Colonic mucosa (tissue), 4 donors: ENCODE measurements at regions not wholly inside any gene's neighbourhood (a gene's known extent, or its start where the extent isn't known, plus 50 kb on each side); places are given as distances from the start of the nearest gene placed in this dataset.

Experiments
- DNase-seq: peaks from one replicate; pipeline ENCODE4 v3.0.0-alpha.2; 2020
- H3K27ac ChIP-seq: fragments of 200-600 bp; one replicate; pipeline ENCODE4 v1.8.0; 2021
- H3K27me3 ChIP-seq: fragments of 200-600 bp; one replicate; pipeline ENCODE4 v1.8.0; 2021
- H3K36me3 ChIP-seq: fragments of 200-600 bp; one replicate; pipeline ENCODE4 v1.8.0; 2021
- H3K4me1 ChIP-seq: fragments of 200-600 bp; one replicate; pipeline ENCODE4 v1.8.0; 2021; ENCODE audit warnings: mild to moderate bottlenecking
- H3K4me3 ChIP-seq: fragments of 200-600 bp; one replicate; pipeline ENCODE4 v1.8.0; 2021
- H3K9ac ChIP-seq, 2 donors: one replicate each; pipeline ENCODE4 v1.7.0; 2013; ENCODE audit warnings: control low read depth in 2 of 2, low read depth in 2 of 2, low read length in 2 of 2
- H3K9me3 ChIP-seq: fragments of 200-600 bp; one replicate; pipeline ENCODE4 v1.8.0; 2021
- CTCF ChIP-seq: fragments of 200-600 bp; IDR thresholded peaks from one replicate; pipeline ENCODE4 v1.8.0; 2022; ENCODE audit warnings: antibody characterized with exemption, mild to moderate bottlenecking
- intact Hi-C: fragments of 100-400 bp; cut with DNase I; formaldehyde crosslinking; loops from one replicate; pipeline ENCODE4 v1.14.1; 2022
- donor health status: healthy.
- donor health status: DM: no; HTN: no; CAD: no.
- donor health status: DM: no; HTN: no; CAD: no.

- Histone ChIP-seq H3K4me3 (no peak overlapping the region), H3K9me3 (no peaks in the 10 kb centered on the region), H3K27ac (no peak overlapping the region), H3K36me3 (no peaks in the 10 kb centered on the region), H3K4me1 (no peaks in the 10 kb centered on the region), H3K9ac (no peak overlapping the region), H3K27me3 (no peaks in the 10 kb centered on the region)
- no peak for TF ChIP-seq CTCF
- intact Hi-C loops, result loop anchor here (10.0 kb wide), 1 partner anchor 799 kb away; no protein-coding TSS in a partner anchor
- no peak for DNase-seq
Measured at GRCh38 chr10:123585477-123586445, 80.4 kb upstream of the GPR26 start.

GRCh38 chr10:123587110-123587509 is 79.0 kb upstream of the GPR26 start:
- Histone ChIP-seq H3K27me3 (no peaks in the 10 kb centered on the region), H3K27ac (no peak overlapping the region), H3K36me3 (no peaks in the 10 kb centered on the region), H3K4me1 (no peaks in the 10 kb centered on the region), H3K4me3 (no peak overlapping the region), H3K9ac (no peak overlapping the region), H3K9me3 (no peaks in the 10 kb centered on the region)
- TF ChIP-seq CTCF, result no peak
- peak; percentile 3 for DNase-seq
- intact Hi-C loops, result loop anchor here (10.0 kb wide), 1 partner anchor 798 kb away; no protein-coding TSS in a partner anchor

- no peaks in the 10 kb centered on the region for H3K9me3 ChIP-seq
- no peaks in the 10 kb centered on the region for H3K4me1 ChIP-seq
- no peaks in the 10 kb centered on the region for H3K27me3 ChIP-seq
- no peak for DNase-seq
- TF ChIP-seq CTCF, result no peak
- no peak overlapping the region for H3K27ac ChIP-seq
- H3K9ac ChIP-seq, result no peak overlapping the region
- H3K4me3 ChIP-seq, result no peak overlapping the region
- intact Hi-C loops, result loop anchor here (10.0 kb wide), 1 partner anchor 796 kb away; no protein-coding TSS in a partner anchor
- no peaks in the 10 kb centered on the region for H3K36me3 ChIP-seq
Measured at GRCh38 chr10:123588386-123588914, 77.7 kb upstream of the GPR26 start.

- Histone ChIP-seq H3K9me3 (no peaks in the 10 kb centered on the region), H3K4me1 (no peaks in the 10 kb centered on the region), H3K9ac (no peak overlapping the region), H3K27me3 (no peaks in the 10 kb centered on the region), H3K27ac (no peak overlapping the region), H3K36me3 (no peaks in the 10 kb centered on the region), H3K4me3 (no peak overlapping the region)
- DNase-seq, result no peak
- intact Hi-C loops, result no loop called here
- TF ChIP-seq CTCF, result no peak
Measured at GRCh38 chr10:123595661-123596060, 70.5 kb upstream of the GPR26 start.

- no peaks in the 10 kb centered on the region for H3K4me1 ChIP-seq
- no peak overlapping the region for H3K4me3 ChIP-seq
- no peak for DNase-seq
- intact Hi-C loops, result no loop called here
- H3K36me3 ChIP-seq, result no peaks in the 10 kb centered on the region
- TF ChIP-seq CTCF, result no peak
- no peaks in the 10 kb centered on the region for H3K9me3 ChIP-seq
- H3K27me3 ChIP-seq, result no peaks in the 10 kb centered on the region
- H3K27ac ChIP-seq, result no peak overlapping the region
- no peak overlapping the region for H3K9ac ChIP-seq
Measured at GRCh38 chr10:123597676-123598075, 68.5 kb upstream of the GPR26 start.
